Activated T-helper 1 cell treated with Interleukin-2 at 50 U/mL for 16 hours (primary cell): ENCODE measurements at regions not wholly inside any gene's neighbourhood (a gene's known extent, or its start where the extent isn't known, plus 50 kb on each side); places are given as distances from the start of the nearest gene placed in this dataset.

Experiments
- DNase-seq: peaks from one replicate; pipeline ENCODE4 v3.0.0-alpha.2; 2020; ENCODE audit warnings: low read depth

DNA sequence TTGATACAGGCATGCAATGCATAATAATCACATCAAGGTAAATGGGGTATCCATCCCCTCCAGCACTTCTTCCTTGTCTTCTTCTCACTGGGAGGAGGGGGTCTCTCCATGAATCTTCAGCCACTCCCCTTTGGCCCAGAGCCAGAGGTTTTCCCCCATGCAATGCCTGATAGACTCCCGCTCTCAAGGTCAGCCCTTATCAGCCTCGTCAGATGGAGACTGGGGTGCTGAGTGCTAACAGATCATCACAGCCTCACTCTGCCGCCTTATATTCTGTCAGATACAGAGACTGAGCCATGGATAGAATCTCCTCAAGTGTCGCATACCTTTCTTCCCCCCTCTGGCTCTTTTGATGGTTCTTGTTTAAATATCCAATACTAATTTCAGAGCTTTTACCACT, 503.1 kb downstream of the AACS start:
- no peak for DNase-seq

DNA sequence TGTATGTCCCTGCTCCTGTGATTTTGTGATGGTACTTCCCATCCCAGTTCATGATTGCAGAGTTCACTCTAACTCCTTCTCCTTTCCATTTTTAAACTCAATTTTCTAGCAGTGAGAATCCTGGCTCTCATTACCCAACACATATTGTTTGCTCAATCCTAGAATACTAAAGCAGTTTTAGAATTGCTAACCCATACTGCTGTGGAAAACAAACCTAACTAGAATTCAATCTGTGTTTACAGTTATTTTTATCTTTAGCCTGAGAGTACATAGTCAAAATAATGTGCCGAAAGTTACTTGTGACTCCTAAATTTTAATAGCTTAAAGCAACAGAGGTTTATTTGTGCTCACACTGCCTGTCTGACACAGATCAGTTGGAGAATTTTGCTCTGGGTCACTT, 508.0 kb downstream of the AACS start:
- DNase-seq = no peak

DNA sequence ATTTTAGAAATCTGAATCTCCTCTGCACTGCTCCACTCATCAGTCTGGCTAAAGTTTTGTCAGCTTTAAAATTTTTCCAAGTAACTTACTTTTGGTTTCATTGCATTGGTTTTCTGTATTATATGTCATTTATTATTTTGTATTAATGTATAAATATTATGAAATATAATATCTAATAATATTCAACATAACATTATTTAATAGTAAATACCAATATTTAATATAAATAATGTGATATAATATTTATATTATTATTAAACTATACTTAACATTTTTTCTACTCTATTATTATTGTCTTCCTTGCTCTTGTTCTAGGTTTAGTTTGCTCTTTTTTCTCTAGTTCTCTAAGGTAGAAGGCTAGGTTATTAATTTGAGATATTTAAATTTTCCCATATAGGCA, 512.1 kb downstream of the AACS start:
- DNase-seq = no peak

DNA sequence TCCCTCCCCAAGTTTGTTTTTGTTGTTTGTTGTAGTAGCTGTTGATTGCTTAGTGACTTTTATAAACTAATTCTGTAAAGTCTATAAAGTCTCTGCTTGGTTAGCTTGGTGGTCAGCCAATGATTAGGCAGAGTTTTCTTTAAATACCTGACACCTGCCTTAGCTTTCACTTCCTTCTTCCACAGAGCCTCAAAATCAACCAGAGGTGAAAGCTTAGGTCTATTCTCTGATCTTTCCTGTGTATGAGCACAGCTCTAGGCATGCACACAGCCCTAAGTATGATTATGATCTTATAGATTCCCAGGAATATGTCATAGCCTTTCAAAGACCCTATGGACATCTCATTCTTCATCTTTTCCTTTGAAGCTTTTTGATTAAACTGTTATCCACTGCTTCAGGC, 514.7 kb downstream of the AACS start:
- DNase-seq = no peak

DNA sequence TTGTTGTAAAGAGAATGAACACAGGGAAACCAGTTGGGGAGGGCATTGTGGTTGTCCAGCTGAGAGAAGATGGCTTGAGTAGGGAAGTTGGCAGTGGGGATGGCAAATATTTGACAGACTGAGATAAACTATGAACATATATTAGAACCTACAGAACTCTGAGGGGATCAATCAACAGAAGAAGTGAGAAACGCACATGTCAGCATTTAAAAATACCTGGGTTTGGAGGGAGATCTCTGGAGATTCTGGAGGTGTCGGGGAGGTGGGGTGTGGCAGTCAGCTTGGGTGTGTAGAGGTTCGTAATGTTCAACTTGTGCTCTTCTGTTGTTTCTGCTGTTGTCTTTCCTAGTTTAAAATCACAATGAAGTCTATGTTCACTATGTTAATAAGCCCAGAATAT, 517.8 kb downstream of the AACS start:
- DNase-seq = no peak

DNA sequence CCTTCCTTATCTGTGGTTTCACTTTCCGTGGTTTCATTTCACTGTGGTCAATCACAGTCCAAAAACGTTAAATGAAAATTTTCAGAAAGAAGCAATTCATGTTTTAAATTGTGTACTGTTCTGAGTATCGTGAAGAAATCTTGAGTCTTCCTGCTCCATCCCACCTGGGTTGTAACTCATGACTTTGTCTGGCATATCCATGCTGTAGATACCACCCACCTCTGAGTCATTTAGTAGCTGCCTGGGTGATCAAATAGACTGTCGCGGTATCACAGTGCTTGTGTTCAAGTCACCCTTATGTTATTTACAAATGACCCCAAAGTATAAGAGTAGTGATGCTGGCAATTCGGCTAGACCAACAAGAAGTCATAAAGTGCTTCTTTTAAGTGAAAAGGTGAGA, 521.2 kb downstream of the AACS start:
- no peak for DNase-seq

DNA sequence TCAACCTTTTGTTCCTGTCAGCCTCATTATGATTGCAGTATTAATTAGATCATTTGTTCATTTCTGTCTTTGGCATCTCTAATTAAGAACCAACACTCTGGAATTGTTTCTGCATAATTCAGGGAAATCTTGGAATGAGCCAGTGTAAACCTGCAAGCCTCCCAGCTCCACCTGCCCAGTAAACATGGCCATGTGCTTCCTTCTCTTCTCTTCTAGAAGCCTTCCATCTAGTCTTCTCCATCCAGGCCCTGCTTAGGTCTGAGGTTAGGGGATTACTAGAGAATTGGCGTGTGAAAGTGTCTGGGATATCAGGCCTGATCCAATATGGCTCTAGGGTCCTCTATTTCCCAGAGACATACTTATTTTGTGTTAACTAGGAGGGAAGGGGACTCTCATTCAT, 528.0 kb downstream of the AACS start:
- DNase-seq = no peak

DNA sequence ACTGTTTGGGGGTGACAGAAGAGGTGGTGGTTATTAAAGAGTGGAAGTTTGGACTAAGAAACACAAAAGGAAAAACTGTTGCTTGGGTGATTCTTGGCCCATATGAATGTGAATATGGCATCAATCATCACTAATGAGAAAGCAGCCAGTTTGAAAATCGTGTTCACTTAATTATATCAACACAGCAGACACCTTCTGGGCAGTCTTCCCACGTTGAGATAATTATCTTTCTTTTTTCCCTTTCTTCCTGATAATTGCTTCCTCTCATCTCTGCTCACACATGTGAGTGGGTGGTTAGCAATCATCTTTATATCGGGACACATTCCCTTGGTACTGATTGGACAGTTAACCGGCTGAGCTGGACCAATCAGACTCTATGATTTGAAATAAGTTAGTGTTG, 539.7 kb downstream of the AACS start:
- no peak for DNase-seq

DNA sequence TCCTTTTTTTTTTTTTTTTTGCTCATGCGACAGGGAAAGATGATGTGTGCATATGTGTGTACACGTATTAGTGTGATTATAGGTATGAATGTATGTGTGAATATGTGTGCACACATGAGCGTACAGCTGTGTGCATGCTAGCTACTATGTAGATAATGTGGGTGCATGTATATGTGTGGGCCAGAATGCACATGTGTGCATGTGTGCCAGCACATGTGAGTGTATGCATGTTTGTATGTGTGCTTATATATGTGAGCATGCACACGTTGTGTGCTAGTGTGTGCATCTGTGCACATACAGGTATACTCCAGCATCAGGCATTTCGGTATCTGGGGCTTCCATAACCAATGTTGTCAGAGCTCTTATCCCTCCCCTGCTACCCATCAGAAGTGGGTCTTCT, 541.1 kb downstream of the AACS start:
- DNase-seq = no peak

DNA sequence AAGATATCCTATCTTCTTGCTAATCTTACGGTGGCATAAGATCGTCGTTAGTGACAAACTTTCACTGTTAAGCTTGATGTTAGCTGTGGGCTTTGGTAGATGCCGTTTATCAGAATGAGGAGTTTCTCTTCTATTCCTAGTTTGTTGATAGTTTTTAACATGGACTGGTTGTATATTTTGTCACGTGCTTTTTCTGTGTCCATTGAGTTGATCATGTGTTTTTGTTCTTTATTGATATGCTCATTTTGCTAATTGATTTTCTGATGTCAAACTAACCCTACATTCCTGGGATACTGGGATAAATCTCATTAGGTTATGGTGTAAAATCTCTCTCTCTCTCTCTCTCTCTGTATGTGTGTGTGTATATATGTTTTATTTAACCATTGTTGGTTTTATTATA, 545.1 kb downstream of the AACS start:
- DNase-seq = no peak

DNA sequence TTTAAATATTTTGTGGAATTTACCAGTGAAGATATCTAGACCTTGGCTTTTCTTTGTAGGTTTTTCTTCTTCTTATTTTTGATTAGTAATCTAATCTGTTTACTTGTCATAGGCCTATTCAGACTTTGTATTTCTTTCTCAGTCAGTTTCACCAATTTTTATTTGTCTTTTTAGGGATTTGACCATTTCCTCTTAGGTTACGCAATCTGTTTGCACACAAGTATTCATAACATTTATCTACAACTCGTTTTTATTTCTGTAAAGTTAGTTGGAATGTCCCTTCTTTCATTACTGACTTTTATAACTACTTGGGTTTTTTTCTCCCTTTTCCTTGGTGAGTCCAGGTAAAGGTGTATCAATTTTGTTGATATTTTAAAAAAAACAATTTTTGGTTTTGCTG, 545.7 kb downstream of the AACS start:
- DNase-seq = no peak

DNA sequence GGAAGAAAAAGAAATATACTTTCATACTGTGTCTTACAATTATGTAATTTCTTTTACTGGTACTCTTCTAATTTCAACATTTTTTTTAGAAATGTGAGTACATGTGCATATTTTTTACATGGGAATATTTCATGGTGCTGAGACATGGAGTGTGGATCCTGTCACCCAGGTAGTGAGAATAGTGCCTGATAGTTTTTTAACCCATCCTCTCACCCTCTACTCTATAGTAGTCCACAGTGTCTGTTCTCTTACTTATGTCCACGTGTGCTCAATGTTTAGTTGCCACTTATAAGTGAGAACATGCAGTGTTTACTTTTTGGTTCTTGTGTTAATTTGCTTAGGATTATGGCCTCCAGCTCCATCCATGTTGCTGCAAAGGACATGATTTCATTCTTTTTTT, 548.8 kb downstream of the AACS start:
- no peak for DNase-seq

DNA sequence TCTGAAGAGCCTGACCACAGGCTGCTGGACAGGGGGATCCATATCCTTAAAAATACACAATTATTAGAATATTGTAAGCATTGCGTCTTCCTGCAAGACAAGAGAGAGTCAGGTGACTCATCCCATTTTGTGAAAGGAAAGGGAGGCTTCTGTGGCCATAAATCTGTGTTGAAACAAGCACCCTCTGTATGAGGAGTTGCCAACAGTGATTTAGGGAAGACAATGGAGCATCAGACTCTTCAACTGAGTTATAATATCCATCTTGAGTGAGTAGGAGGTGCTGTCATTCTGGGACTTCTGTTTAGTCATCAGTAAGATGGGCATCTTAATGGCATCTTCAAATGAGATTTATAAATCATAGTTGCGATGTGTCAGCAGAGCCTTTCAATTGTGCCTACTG, 554.5 kb downstream of the AACS start:
- no peak for DNase-seq

DNA sequence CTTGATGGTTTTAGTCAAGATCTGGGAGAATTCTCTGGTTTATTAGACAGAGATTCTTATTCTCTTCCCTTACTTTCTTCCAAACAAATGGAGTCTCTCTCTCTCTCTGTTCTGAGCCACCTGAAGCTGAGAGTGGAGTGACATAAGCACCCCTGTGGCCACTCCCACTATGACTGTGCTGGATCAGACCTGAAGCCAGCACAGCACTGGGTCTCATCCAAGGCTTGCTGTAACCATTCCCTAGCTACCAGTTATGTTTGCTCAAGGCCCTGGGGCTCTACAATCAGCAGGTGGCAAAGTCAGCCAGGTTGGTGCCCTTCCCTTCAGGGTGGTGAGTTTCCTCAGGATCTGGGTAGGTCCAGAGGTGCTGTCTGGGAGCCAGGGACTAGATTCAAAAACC, 568.5 kb downstream of the AACS start:
- DNase-seq = no peak

DNA sequence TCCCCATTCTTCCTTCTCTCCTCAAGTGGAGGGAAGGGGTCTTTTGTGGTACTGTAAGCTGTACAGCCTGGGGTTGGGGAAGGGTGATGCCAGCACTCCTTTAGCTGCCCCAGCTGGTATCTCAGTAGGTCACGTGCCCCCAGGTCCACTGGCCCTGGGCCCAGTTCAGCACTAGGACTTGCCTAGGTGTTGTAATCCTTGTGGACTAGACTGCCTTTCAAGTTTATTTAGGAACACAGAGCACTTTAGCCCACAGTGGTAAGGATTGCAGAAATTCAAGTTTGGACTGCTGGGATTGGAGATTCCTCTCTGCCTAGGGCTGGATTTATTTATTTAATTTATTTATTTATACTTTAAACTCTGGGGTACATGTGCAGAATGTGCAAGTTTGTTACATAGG, 569.6 kb downstream of the AACS start:
- DNase-seq = no peak

DNA sequence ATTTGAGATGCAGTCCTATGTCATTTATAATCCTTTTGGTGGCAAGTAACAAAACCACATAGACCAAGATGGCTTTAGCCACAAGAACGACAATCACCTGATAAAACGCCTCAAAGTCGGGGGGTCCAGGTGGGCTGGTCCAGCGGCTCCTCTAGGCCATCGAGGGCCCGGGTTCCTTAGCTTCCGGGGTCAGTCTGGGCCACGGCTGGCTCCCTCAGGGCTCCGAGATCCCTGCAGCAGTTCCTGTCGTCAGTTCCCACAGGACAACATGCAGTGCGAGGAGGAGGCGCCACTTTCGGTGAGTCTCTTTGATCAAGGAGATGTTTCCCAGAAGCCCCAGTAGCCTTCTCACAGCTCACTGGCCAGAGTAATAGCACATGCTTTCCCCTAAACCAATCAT, 574.6 kb downstream of the AACS start:
- DNase-seq = no peak

DNA sequence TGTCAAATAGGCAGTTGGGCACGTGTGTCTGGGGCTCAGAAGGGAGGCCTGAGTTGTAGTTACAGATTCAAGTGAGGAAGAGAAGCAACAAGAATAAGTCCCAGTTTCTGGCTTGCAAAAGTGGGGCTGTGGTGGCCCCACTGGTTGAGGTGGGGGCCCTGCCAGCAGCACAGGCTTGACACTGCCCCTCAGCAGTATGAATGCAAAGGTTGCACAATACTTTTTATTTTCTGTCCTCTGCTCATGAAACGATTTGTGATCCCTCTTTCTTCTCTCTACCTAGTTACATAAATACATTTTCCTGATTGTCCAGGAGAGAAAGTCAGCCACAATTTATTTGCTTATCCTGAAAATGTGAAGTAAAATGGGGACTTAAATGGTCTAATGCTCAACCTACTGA, 577.8 kb downstream of the AACS start:
- DNase-seq = no peak

DNA sequence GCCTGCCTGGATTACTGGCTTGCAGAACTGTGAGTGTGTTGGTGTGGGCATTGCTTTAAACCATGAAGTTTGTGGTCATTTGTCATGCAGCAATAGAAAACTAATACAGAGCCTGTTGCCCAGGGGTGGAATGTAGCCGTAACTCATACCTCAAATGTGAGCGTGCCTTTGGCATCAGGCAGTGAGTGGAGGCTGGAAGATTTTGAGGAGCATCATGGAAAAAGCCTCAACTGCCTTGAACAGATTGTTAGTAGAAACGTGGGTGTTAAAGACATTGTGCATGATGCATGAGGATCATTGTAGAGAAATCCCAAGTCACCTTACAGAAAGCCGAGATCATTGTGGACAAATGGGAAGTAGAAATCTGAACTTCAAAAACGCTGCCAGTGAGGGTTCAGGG, 580.5 kb downstream of the AACS start:
- DNase-seq = no peak

DNA sequence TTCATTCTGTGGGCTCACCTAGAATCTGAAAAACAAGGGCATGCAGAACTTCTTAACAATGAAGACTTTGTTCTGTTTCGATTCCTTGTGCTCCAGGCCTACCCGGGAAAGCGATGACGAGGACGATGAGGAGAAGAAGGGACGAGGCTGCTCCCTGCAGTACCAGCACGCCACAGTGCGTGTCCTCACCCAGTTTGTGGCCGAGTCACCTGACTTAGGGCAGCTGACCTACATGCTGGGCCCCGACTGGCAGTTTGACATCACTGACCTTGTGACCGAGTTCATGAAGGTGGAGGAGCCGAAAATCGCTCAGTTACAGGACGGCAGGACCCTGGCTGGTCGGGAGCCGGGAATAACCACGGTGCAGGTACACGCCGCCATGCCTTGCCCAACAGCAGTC, 585.4 kb downstream of the AACS start:
- DNase-seq = no peak

DNA sequence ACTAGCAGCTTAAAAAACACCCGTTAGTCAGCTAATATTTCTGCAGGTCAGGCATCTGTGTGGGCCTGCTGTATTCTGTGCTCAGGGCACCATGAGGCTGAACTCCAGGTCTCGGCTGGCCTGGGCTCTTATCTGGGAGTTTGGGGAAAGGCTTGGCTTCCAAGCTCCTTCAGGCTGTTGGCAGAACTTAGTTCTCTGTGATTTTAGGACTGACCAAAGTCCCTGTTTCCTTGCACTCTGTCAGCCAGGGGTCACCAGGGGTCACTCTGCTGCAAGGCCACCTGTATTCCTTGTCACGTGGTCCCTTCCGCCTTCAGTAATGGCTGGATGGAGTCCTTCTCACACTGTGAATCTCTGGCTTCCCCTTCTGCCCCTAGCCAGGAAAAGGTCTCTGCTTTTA, 586.4 kb downstream of the AACS start:
- no peak for DNase-seq

DNA sequence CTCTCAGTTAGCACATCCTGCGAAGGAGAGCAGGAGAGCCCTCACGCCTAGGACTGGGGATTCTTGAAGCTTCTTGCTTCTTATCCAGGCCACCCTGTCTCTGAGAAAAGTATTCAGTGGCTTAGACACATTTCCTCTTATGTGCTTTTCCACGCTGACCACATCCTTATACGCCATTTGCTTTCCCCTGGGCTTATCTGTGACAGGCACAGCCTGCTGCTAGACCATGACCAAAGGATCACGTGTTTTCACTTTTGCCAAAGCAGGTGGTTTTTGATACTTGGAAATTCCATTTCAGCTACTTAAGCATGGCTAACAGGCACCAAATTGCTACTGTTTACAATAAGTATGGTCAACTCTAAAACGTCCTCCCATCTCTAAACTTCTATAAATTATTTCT, 587.4 kb downstream of the AACS start:
- no peak for DNase-seq

DNA sequence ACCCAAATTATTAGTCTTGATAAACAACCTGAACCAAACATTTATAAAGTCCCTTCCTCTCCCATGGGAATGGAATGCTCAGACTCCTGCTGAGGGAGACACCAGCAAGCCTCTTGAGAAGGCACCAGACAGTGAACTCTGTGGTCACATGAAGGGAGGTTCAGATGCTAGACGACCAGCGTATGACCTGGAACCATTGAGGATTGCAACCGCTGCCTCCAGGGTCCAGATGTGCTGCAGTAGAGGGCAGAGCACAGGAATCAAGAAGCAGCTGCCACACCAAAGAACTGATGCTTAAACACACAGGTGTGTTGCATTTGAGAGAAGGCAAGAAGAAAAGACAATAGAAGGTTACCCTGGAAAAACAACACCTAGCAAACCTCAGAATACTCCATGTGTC, 592.4 kb downstream of the AACS start:
- DNase-seq = no peak

DNA sequence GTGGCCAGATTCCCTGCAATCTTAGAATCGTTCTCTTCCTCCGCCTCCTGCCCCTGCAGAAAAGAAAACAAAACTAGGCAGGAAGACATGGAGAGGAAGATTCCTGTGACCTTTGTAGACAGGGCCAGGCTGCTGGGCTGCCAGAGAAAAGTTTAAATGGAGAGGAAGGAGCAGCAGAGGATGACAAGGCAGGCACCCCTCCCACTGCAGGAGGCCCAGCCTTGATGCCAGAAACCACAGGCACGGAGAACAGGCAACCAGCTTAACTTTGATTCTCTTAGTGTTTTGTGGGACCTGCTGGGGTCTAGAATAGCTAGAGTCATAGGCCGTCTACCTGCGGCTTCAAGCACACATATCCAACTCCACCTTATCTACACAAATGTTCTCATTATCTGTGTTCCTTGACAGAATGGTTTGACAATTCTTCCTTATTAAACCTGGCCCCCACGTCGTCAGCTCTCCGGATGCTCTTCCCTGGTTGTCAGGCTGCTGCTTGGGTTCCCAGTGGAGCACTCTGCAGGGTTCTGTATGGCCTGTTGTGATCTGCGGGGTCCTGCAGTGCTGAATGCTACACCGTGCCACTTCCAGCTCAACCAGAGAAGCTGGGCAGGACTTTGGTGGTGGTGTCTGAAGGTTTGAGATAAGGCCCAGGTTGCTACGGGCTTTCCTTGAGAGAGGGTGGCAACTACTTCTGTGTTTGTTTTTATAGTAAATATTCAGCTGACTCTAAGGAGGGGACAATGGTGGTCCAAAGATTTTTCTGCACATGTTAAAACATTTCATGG, 609.5 kb downstream of the AACS start:
- DNase-seq = no peak

DNA sequence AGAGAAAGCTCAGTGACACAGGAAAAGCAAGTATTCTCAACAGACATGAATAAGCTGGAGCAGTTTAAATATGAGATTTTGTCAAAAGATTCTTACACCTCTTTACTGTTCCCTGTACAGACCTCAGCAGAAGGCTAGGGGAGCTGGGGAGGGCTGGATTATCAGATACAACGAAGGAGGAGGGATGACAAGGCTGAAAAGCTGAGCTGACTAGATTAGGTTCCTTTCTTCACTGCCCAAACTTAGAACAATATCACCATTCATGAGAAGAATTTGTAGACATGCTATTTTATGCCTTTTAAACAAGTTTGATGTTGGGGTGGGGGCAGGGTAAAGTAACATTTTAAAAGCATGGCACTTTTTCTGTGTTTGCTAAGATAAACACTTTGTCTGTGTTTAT, 611.1 kb downstream of the AACS start:
- DNase-seq = no peak

DNA sequence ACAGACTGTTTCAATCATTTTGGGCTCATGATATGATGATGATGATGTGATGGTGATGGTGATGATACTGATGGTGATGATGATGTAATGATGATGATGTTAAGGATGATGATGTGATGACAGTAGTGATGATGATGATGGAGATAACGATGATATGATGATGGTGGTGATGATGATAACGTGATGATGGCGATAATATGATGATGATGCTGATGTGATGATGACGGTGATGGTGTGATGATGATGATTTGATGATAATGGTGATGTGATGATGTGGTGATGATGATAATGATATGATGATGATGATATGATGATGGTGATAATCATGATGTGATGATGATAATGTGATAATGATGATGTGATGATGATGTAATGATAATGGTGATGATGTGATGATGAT, 612.6 kb downstream of the AACS start:
- DNase-seq = no peak
